Lower leg skin (tissue), 3 donors: ENCODE measurements at regions not wholly inside any gene's neighbourhood (a gene's known extent, or its start where the extent isn't known, plus 50 kb on each side); places are given as distances from the start of the nearest gene placed in this dataset.

Experiments used
- CTCF ChIP-seq, 3 donors: fragments of 450-650 bp; IDR thresholded peaks; one replicate each; pipeline ENCODE4 v1.5.1; 2016; ENCODE audit warnings: antibody characterized with exemption in 3 of 3, mild to moderate bottlenecking in 3 of 3, moderate library complexity in 2 of 3
- POLR2A ChIP-seq, 2 donors: fragments of 450-650 bp; IDR thresholded peaks; one replicate each; pipeline ENCODE4 v1.6.1; 2016 to 2017; ENCODE audit warnings: antibody characterized with exemption in 2 of 2, mild to moderate bottlenecking in 1 of 2, moderate library complexity in 1 of 2

- TF ChIP-seq CTCF (IDR thresholded peaks at IDR 0.05) (no peak), POLR2A (IDR thresholded peaks at IDR 0.05) (no peak)
These were observed 67.4 kb upstream of the UBAC2 start for GRCh38 chr13:99133230-99133629.
